ENCODE measurements at regions not wholly inside any gene's neighbourhood (a gene's known extent, or its start where the extent isn't known, plus 50 kb on each side); places are given as distances from the start of the nearest gene placed in this dataset.
A peak's percentile ranks its signal among the peaks of the same experiment; 100 is the strongest.

DNA sequence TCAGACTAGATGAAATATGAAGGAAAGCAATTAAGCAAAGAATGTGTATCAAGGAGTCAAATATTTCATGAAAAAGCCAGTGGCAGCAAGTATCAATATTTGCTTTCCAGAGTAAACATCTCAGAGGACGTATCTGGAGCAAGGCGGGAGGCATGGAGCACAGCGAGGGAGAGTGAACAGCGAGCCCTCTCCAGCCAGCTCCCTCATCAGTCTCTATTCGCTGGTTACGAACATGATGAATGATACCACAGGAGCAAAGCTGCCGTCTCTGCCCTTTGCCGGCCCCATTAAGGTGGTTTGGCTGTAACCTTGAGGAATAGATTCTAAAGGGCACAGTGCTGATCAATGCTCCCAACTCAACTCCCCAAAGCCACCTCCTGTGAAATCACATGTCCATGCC is 95.8 kb downstream of the CCNA1 start:
- Histone ChIP-seq H3K36me3 (no peaks in the 10 kb centered on the region), H3K4me2 (no peak overlapping the region), H3K9ac (no peak overlapping the region), H4K20me1 (no peaks in the 10 kb centered on the region), H3K9me3 (peaks cover 16% of the 10 kb centered on the region), H3K4me1 (peaks cover 9% of the 10 kb centered on the region), H3K27ac (no peak overlapping the region), H3K4me3 (no peak overlapping the region), H3K27me3 (no peaks in the 10 kb centered on the region)
- TF ChIP-seq Cebpa-rat (IDR thresholded peaks at IDR 0.05), result no peak

DNA sequence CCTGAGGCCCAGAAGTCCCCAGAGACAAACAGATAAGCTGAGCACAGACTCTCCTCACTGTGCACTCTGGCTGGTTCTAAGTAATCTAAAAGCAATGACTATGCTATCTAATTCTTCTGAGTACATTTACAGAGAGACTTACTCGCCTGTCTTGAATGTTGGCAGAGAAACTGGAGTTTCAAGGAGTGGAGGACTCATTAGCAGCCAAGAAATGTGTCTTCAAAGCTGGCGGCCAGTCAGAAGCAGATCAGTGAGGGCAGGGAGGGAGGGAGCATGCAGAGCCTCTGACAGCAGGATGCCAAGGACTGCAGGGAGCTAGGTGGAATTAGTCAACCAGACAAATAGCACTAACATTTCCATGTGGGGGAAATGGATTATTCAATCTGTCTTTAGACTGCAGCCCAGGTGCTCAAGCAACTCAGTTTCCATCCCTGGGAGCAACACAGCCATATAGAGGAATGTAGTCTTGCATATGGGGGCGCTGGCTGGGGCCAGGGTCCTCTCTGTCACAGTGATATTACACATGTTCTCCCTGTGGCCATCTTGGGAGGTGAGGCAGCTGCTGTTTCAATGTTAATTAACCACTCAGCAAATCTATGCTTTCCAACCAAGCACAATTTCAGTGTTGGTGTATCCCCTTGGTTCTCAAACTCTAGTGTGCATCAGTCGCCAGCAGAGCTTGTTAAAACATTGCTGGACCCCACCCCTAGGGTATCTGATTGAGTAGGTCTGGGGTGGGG is 97.9 kb downstream of the CCNA1 start:
- H3K4me1 ChIP-seq, result peaks cover 9% of the 10 kb centered on the region
- no peak overlapping the region for H3K9ac ChIP-seq
- no peaks in the 10 kb centered on the region for H4K20me1 ChIP-seq
- no peaks in the 10 kb centered on the region for H3K36me3 ChIP-seq
- H3K9me3 ChIP-seq, result peaks cover 16% of the 10 kb centered on the region
- no peak overlapping the region for H3K27ac ChIP-seq
- no peak overlapping the region for H3K4me2 ChIP-seq
- TF ChIP-seq Cebpa-rat (IDR thresholded peaks at IDR 0.05), result no peak
- H3K4me3 ChIP-seq, result no peak overlapping the region
- H3K27me3 ChIP-seq, result no peaks in the 10 kb centered on the region

DNA sequence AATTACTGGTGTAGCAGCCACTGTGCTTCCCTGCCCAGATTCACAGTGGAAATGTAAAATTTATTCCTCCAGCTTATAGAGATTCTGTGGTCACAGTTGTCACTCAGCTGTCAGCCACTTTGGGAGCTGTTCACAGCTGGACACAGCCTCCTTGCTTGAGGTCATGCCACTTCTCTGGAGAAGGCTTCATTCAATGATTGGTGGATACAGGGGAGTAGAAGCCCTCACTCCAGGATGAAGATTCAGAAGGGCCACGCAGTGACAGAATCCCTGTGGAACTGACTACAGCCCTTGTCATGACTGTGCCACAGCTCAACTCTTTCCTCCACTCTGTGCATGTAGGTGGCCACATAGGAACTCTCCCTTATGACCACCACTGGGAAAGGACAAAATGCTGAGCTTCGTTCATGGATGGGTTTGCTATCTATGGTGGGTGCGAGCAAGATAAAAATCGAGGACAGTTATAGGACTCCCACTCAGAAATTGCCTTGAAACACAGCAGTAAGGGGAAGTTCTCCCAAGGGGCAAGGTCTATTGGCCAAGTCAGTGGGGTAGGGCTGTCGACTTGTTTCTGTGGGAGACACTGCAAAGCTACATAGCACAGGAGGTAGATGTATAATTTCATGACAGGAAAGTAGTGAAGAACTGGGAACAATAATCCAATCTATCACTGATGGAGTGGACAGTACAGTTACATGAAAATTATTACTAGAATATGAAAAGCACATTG is 98.7 kb downstream of the CCNA1 start:
- Histone ChIP-seq H3K4me3 (no peak overlapping the region), H4K20me1 (no peaks in the 10 kb centered on the region), H3K4me2 (no peak overlapping the region), H3K4me1 (peaks cover 9% of the 10 kb centered on the region), H3K27ac (no peak overlapping the region), H3K36me3 (no peaks in the 10 kb centered on the region), H3K9ac (no peak overlapping the region), H3K9me3 (peaks cover 13% of the 10 kb centered on the region), H3K27me3 (no peaks in the 10 kb centered on the region)
- no peak for TF ChIP-seq Cebpa-rat (IDR thresholded peaks at IDR 0.05)

DNA sequence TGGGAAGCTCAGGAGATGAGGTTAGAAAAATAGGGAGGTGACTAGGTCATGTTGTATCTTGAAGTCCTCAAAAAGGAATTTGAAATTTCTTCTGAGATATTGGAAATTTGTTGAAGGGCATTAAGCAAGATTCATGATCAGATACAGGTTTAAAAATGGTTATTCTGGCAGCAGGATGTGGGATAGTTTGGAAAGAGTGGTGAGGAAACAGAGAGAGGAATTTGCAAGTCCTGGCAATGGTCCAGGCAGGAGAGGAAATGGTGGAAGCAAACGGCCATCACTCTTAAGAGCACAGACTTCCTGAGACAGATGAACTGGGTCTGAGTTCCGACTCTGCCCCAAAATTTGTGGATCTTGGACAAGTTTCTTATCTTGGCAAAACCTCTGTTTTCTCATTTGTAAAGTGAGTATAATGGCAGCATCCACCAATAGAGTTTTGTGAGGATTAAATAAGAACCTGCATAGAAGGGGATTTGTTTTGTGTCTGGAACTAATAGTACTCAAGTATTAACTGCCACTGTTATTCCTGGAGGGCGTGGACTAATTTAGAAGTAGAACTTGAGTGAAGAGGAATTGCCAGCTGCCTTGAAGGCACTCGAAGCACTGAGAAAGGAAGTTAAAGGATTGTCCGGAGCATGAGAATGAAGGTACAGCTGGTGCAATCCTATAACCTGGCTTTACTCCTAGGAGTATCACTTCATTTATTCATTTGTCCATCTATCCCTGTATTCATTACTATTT is 99.6 kb downstream of the CCNA1 start:
- Histone ChIP-seq H3K36me3 (no peaks in the 10 kb centered on the region), H3K4me3 (no peak overlapping the region), H3K27me3 (no peaks in the 10 kb centered on the region), H3K27ac (no peak overlapping the region), H3K4me2 (peak overlapping the region; percentile 37), H3K9ac (no peak overlapping the region), H3K4me1 (peaks cover 9% of the 10 kb centered on the region), H3K9me3 (0 out of 2 replicates have a peak, but pooled peaks cover 6% of the 10 kb centered on the region), H4K20me1 (no peaks in the 10 kb centered on the region)
- no peak for TF ChIP-seq Cebpa-rat (IDR thresholded peaks at IDR 0.05)

DNA sequence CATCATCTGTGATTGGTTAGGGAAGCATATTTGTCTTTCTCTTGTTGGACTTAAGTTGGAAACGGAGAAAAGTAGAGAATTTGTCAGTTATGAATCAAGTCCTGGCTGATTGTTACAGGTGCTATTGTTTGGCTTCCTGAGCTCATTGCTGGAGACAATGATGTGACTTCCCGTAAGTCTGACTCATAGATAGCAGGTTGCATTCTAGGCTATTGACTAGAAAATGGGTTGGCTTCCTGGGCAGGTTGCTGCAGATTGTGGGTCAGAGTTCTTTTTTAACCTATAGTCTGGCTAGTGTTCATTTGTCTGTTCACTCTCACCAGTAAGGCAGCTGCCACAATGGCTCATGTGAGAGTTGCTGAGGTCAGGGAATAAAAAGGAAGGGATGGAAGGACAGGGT is 101.5 kb downstream of the CCNA1 start:
- Histone ChIP-seq H3K27ac (no peak overlapping the region), H3K4me1 (peaks cover 9% of the 10 kb centered on the region), H3K27me3 (no peaks in the 10 kb centered on the region), H3K4me2 (no peak overlapping the region), H3K9ac (no peak overlapping the region), H3K36me3 (no peaks in the 10 kb centered on the region), H3K9me3 (peaks cover 8% of the 10 kb centered on the region), H3K4me3 (no peak overlapping the region), H4K20me1 (no peaks in the 10 kb centered on the region)
- no peak for TF ChIP-seq Cebpa-rat (IDR thresholded peaks at IDR 0.05)

DNA sequence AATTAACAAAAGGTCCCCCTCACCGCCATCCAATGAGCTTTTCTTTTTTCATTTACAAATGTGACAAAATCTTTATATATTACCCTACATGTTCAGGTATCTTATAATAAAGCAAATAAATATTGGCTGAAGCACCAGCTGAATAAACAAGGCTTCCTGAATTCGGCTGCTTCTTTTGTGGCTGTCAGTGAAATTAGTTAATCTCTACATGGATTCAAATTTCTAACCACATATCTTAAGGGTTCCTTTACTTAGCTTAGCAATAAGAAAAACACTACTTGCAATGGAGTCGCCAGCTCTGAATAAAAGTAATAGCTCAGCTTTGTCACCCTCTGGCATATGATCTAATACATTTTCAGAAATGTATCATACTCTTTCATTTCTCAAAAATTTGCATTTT is 104.3 kb downstream of the CCNA1 start:
- Histone ChIP-seq H4K20me1 (no peaks in the 10 kb centered on the region), H3K27ac (no peak overlapping the region), H3K4me1 (peaks cover 8% of the 10 kb centered on the region), H3K9ac (no peak overlapping the region), H3K9me3 (peaks cover 21% of the 10 kb centered on the region), H3K36me3 (no peaks in the 10 kb centered on the region), H3K4me3 (no peak overlapping the region), H3K27me3 (no peaks in the 10 kb centered on the region), H3K4me2 (no peak overlapping the region)
- no peak for TF ChIP-seq Cebpa-rat (IDR thresholded peaks at IDR 0.05)

DNA sequence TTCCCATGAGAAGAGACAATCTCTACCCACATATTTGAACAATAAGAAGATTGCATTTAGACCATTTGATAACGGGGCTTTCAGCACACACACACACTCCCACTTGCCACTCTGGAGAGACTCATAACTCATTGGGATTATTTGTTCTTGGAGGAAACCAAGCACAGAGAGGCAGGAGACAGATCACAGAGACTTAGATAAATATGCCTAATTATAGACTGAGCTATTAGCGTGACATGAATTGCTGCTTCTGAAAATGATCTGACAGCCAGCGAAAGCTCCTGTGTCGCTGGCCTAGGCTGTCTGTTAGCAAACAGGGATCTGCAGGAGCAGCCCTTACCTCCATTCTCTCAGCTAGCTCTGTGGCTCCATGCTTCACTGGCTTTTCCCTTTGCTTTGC is 111.4 kb downstream of the CCNA1 start:
- Histone ChIP-seq H3K9me3 (peaks cover 14% of the 10 kb centered on the region), H3K27me3 (no peaks in the 10 kb centered on the region), H3K4me3 (no peak overlapping the region), H3K27ac (no peak overlapping the region), H3K4me2 (peak overlapping the region; percentile 41), H3K4me1 (peaks cover 33% of the 10 kb centered on the region), H4K20me1 (no peaks in the 10 kb centered on the region), H3K9ac (no peak overlapping the region), H3K36me3 (no peaks in the 10 kb centered on the region)
- TF ChIP-seq Cebpa-rat (IDR thresholded peaks at IDR 0.05), result no peak

DNA sequence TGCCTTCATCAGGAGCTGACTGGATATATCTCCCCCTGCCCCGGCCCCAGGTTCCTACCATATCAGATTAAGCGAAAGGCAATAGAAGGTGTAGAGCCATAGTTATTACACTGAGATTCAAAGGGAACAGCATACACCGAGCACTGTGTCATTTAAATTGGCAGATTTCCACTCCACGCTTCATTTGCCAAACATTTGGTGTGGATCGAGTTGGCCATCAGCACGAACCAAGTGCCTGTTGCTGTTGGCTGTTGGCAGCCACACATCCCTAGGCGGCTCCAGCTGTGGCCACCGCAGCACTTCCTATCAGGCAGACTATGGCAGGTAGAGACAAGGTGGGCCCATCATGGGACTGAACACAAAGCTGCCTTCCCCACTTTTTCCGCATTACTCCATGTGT is 115.8 kb downstream of the CCNA1 start:
- Histone ChIP-seq H4K20me1 (no peaks in the 10 kb centered on the region), H3K4me1 (peaks cover 69% of the 10 kb centered on the region), H3K9me3 (no peaks in the 10 kb centered on the region), H3K4me2 (peak overlapping the region; percentile 84), H3K36me3 (no peaks in the 10 kb centered on the region), H3K27me3 (no peaks in the 10 kb centered on the region), H3K4me3 (no peak overlapping the region), H3K27ac (no peak overlapping the region), H3K9ac (no peak overlapping the region)
- no peak for TF ChIP-seq Cebpa-rat (IDR thresholded peaks at IDR 0.05)

DNA sequence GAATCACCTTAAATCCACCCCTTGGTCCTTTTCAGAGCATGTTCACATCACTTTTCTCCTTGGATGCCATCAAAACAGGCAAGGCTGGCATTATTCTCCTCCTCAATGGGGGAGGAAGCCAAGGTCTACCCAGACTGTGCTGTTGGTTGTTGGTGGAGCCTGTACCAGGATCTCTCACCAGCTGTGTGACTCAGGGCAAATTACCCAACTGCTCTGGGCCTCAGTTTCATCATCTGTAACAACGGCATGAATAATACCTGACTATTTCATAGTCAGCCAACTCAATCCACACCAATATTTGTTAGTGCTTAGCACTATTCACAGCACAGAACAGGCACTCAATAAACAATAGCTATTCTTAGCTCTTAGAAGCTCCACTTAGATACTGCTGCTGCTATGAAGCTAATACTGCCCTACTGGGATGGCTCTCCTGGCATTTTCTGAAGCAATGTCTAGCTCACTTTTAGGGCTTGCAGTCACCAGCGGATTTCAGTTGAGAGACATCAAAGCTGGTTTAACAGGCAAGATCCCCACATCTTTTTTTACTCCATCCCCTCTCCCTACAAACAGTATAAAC is 116.9 kb downstream of the CCNA1 start:
- Histone ChIP-seq H3K4me2 (peak overlapping the region; percentile 84), H3K9ac (no peak overlapping the region), H3K9me3 (no peaks in the 10 kb centered on the region), H3K36me3 (no peaks in the 10 kb centered on the region), H3K4me3 (peak overlapping the region; percentile 34), H3K27me3 (no peaks in the 10 kb centered on the region), H3K27ac (peak overlapping the region; percentile 18), H4K20me1 (no peaks in the 10 kb centered on the region), H3K4me1 (peaks cover 70% of the 10 kb centered on the region)
- no peak for TF ChIP-seq Cebpa-rat (IDR thresholded peaks at IDR 0.05)

Data from BLaER1 (cell line).